Activated T-cell treated with anti-CD3 and anti-CD28 coated beads, Interleukin-2, amount 50 U/mL, for 24 hours (primary cell): ENCODE measurements at regions not wholly inside any gene's neighbourhood (a gene's known extent, or its start where the extent isn't known, plus 50 kb on each side); places are given as distances from the start of the nearest gene placed in this dataset.

ENCODE experiments used
- DNase-seq: peaks from one replicate; pipeline ENCODE4 v3.0.0-alpha.2; 2020
- H3K27ac Mint-ChIP-seq: 2 replicates; pipeline ENCODE4 v1.8.0; 2020; ENCODE audit warnings: mild to moderate bottlenecking, mixed read lengths
- H3K27me3 Mint-ChIP-seq: 2 replicates; pipeline ENCODE4 v1.8.0; 2020; ENCODE audit warnings: mixed read lengths
- H3K36me3 Mint-ChIP-seq: 2 replicates; pipeline ENCODE4 v1.8.0; 2020; ENCODE audit warnings: low read depth, mixed read lengths
- H3K4me1 Mint-ChIP-seq: 2 replicates; pipeline ENCODE4 v1.8.0; 2020; ENCODE audit warnings: low read depth, mixed read lengths
- H3K4me3 Mint-ChIP-seq: 2 replicates; pipeline ENCODE4 v1.8.0; 2020; ENCODE audit warnings: mild to moderate bottlenecking, moderate library complexity, mixed read lengths
- H3K9me3 Mint-ChIP-seq: 2 replicates; pipeline ENCODE4 v1.8.0; 2020; ENCODE audit warnings: mixed read lengths

DNA sequence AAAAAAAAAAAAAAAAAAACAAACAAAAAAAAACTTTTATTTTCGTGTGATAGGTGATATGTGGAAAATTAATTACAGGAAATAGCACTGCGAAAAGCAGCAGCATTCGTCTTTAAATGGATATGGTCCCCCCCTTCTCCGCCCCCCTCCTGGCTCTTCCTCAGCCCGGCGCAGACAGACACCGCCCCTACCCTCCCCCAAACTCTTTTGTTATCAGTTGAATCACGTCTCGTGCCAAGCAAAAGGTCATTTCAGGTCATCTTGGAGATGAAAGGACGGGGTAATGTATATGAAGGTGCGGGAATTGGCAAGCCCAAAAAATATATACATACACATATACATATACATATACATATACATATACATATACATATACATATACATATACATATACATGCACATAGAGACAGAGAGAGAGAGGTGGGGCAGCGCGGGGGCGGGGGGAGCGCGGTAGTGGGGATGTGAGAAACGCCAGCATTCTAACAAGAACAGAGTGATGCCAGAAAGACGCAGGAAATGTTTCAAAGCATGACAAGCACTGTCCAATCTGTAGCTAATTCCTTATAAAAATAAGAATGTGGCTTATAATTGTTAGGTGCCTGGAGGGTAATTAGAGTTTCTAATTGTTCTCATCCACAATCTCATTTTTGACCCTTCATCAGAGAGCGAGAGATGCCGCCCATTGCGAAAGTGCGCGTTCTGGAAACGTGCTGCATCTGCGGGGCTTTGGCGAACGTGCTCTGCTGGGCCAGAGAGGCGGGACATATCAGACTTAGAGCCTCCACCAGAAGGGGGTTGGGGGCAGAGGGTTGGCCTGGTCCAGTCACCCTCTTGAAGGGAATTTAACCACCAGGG, 214.5 kb upstream of the UBASH3B start:
- no peaks in the 10 kb centered on the region for H3K36me3 Mint-ChIP-seq
- peaks cover 9% of the 10 kb centered on the region for H3K4me1 Mint-ChIP-seq
- no peaks in the 10 kb centered on the region for H3K9me3 Mint-ChIP-seq
- H3K27me3 Mint-ChIP-seq = peaks cover 36% of the 10 kb centered on the region
- no peak overlapping the region for H3K4me3 Mint-ChIP-seq
- no peak for DNase-seq
- no peak overlapping the region for H3K27ac Mint-ChIP-seq

DNA sequence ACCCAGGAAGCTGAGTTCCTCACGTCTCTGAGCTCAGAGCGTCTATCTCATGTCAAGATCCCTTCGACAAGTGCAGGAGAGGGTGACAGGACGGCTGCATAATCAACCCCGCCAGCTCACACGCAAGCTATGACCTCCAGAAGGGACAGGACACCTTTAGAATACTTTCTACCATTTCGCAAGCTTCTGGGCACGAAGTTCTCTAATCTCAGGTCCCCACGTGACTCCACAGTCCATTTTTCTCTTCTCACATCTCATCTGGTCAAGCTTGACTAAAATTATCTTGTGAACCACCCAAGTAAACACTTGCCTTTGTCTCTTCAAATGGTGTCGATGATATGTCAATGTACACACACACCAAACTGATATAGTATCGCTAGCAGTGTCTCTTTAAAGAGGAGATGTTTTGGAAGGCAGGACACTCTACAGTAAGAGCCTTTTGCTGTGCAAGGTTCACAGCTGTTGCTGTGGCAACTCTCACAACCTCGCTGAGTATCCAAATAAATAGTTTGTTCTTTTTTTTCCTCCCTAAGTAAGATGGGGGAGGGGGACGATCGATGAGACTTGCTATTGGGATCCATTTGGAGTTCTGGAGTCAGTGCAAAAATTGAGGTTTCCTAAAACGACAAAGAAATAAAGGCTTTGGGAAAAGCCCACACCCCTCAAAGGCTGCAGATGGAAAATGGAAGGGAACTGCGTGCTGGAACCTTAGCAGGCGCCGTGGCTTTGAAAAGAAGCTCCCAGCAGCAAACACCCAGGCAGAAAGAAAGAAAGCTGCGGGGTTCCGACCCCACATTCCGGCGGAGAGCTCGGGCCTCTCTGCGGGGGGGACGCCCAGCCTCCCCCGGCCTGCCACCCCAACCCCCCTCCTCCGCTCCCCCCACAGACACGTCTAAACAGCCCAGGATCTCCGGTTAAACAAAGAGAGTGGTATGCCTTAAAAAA, 215.4 kb upstream of the UBASH3B start:
- Mint-ChIP-seq H3K4me3 (no peak overlapping the region), H3K27me3 (peaks cover 29% of the 10 kb centered on the region), H3K9me3 (no peaks in the 10 kb centered on the region), H3K27ac (no peak overlapping the region), H3K4me1 (peaks cover 9% of the 10 kb centered on the region), H3K36me3 (no peaks in the 10 kb centered on the region)
- DNase-seq = no peak

DNA sequence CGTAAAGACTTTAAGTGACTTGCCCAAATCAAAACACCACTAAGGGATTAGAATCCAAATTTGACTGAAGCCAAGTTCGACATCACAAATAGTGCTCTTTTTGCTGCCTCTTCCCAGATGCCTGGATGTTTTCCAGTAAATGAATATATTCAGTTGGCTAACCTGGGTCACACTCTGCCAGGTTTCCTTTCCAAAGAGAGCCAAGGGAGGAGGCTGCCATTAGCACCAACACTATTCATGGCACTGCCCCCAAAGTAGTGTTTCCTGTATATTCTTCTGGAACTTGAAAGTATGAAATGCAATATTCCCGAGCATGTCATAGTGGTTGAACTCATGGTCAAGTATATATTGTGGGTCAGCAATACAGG, 219.3 kb upstream of the UBASH3B start:
- Mint-ChIP-seq H3K36me3 (no peaks in the 10 kb centered on the region), H3K4me3 (no peak overlapping the region), H3K27me3 (peaks cover 29% of the 10 kb centered on the region), H3K27ac (no peak overlapping the region), H3K4me1 (peaks cover 9% of the 10 kb centered on the region), H3K9me3 (no peaks in the 10 kb centered on the region)
- DNase-seq = no peak

DNA sequence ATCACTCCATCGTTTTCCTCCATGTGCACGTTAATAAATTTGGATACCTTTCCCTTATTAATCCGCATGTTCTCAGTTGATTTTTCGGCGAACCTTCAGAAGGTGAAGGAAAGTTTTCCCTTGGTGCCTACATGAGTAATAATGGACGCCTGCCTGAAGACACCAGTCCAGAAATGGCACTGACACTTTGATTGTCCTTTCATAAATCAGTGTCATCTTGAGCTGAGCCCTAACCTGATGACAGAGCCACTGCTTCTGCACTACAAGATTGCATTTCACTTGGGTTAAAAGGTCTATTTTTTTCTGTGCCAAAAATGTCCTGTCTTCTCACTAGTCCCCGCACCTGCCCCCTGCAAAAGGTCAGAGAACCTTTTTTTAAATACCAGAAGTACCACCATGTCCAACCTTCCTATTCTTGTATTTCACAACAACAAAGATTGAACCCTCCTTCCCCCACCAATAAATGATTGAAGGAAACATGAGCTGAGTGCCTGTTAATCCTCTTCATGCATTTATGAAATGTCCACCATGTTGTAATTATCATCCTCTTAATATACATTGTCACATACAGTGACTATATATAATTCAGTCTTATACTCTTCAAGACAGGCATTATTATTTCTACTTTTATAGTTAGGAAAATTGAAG, 219.9 kb upstream of the UBASH3B start:
- Mint-ChIP-seq H3K4me1 (peaks cover 7% of the 10 kb centered on the region), H3K36me3 (no peaks in the 10 kb centered on the region), H3K4me3 (no peak overlapping the region), H3K27ac (no peak overlapping the region), H3K9me3 (no peaks in the 10 kb centered on the region), H3K27me3 (peaks cover 26% of the 10 kb centered on the region)
- DNase-seq = no peak

DNA sequence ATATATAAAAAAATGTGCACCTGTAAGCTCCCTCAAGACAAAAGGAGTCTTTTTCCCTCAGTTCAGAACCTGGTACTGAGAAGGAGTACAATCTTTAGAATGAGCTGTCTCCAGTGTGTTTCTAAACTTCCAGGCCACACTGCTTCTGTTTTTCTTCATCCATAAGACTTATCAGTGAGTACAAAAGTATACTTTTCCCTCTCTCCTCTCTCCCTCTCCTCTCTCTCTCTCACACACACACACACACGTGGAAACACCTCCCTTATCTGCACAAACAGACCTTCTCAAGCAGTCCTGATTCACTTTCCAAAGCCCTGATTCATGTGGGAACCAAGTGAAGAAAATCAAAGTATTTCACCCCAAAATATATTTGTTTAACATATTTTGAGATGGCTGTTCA, 220.7 kb upstream of the UBASH3B start:
- no peaks in the 10 kb centered on the region for H3K36me3 Mint-ChIP-seq
- no peaks in the 10 kb centered on the region for H3K4me1 Mint-ChIP-seq
- no peak for DNase-seq
- H3K4me3 Mint-ChIP-seq = no peak overlapping the region
- H3K27me3 Mint-ChIP-seq = peaks cover 18% of the 10 kb centered on the region
- H3K27ac Mint-ChIP-seq = no peak overlapping the region
- H3K9me3 Mint-ChIP-seq = no peaks in the 10 kb centered on the region

DNA sequence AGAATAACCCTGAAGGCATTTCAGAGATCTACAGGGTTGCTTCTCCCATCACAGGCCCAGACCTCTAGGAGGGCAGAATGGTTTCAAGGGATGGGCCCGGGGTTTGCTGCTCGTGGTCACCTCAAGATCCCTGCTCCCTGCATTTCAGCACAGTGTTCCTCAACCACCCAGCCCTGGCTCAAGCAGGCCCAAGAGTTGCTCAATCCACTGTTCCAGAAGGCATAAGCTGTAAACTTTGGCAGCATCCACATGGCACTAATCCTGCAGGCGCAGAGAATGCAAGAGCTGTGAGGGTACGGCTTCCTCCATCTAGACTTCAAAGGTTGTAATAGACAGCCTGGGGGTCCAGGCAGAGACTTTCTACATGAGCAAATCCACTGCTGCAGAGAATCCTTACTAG, 225.0 kb upstream of the UBASH3B start:
- DNase-seq = no peak
- no peak overlapping the region for H3K4me3 Mint-ChIP-seq
- H3K9me3 Mint-ChIP-seq = no peaks in the 10 kb centered on the region
- no peaks in the 10 kb centered on the region for H3K36me3 Mint-ChIP-seq
- H3K27me3 Mint-ChIP-seq = no peaks in the 10 kb centered on the region
- H3K4me1 Mint-ChIP-seq = no peaks in the 10 kb centered on the region
- H3K27ac Mint-ChIP-seq = no peak overlapping the region

DNA sequence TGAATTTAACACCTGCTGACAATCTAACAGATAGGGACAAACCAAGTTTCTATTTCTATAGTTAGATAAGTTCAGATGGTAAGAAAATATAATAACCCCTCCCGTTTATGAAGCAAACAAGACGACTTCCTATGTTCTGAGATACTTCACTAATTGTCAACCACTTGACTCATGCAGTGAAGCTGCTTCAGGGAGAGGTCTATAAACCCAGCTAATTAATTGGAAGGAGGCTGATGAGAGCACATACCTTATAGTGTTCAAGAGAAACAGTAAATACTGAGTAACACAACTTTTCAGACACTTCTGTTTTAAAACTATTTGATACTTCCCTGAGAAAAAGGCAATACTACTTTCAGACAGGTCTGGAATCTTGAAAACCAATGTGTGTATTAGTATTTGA, 229.4 kb upstream of the UBASH3B start:
- H3K27ac Mint-ChIP-seq = no peak overlapping the region
- DNase-seq = no peak
- peaks cover 3% of the 10 kb centered on the region for H3K27me3 Mint-ChIP-seq
- H3K36me3 Mint-ChIP-seq = no peaks in the 10 kb centered on the region
- no peak overlapping the region for H3K4me3 Mint-ChIP-seq
- no peaks in the 10 kb centered on the region for H3K4me1 Mint-ChIP-seq
- no peaks in the 10 kb centered on the region for H3K9me3 Mint-ChIP-seq

DNA sequence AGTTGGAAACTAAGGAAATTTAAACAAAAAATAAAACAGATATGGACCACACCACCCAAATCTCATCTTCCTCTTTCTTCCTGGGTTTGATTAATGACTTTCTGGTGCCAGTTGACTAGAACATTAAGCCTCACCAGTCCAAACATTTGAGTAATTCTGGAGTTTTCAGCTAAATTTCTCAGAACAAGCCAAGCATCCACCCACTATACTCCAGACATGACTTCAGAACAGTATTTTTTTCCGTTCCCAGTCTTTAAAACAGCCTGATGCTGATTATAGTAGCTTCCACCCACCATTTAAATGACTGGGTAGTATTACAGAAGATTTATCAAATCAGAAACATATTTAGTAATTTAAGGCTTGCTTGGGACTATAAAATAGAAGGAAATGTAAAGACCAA, 230.9 kb upstream of the UBASH3B start:
- no peak for DNase-seq
- Mint-ChIP-seq H3K4me3 (no peak overlapping the region), H3K27ac (no peak overlapping the region)

DNA sequence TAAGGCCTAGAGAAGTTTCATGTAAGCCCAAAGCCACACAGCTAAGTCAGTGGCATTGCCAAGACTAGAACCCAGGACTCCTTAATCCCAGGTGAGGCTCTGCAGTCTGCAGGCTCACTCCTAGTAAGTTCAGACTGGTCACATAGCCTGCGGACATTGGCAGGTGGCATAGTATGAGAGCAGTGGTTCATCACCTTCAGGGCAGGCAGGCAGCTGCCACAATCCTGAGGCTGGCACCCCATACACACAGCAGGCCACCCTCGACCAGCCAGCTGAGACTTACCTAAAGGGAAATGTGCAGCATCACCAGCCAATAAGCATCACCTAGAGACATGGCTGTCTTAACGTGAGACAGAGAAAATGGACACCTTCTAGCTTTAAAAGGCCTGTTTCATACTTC, 231.6 kb upstream of the UBASH3B start:
- no peak for DNase-seq

More for the DNA sequence above, 230.9 kb upstream of the UBASH3B start:
- H3K27me3 Mint-ChIP-seq = peaks cover 3% of the 10 kb centered on the region
- H3K9me3 Mint-ChIP-seq = no peaks in the 10 kb centered on the region
- no peaks in the 10 kb centered on the region for H3K36me3 Mint-ChIP-seq
- H3K4me1 Mint-ChIP-seq = no peaks in the 10 kb centered on the region

DNA sequence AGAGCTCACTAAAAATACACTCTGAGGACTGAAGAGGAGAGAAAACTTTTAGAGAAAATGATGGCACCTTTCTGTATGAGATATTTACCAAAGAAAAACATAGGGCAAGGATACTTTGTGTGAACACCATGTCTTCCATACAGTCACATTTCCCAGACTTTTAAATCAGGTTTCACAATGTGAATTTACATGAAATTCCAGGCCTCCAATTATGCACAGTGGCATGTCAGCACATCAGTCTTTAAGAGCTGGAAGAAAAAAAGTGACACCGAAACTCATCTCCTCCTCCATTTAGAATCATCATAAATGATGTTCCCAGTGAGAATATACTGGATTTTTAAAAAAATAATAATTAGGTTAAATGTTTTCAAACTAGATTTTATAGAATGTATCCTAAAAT, 232.2 kb upstream of the UBASH3B start:
- Mint-ChIP-seq H3K27me3 (peaks cover 3% of the 10 kb centered on the region), H3K36me3 (no peaks in the 10 kb centered on the region), H3K27ac (no peak overlapping the region), H3K4me3 (no peak overlapping the region), H3K4me1 (no peaks in the 10 kb centered on the region), H3K9me3 (no peaks in the 10 kb centered on the region)
- DNase-seq = no peak

More for the DNA sequence above, 231.6 kb upstream of the UBASH3B start:
- H3K9me3 Mint-ChIP-seq = no peaks in the 10 kb centered on the region
- peaks cover 3% of the 10 kb centered on the region for H3K27me3 Mint-ChIP-seq
- H3K4me3 Mint-ChIP-seq = no peak overlapping the region
- no peaks in the 10 kb centered on the region for H3K36me3 Mint-ChIP-seq
- no peaks in the 10 kb centered on the region for H3K4me1 Mint-ChIP-seq
- no peak overlapping the region for H3K27ac Mint-ChIP-seq

DNA sequence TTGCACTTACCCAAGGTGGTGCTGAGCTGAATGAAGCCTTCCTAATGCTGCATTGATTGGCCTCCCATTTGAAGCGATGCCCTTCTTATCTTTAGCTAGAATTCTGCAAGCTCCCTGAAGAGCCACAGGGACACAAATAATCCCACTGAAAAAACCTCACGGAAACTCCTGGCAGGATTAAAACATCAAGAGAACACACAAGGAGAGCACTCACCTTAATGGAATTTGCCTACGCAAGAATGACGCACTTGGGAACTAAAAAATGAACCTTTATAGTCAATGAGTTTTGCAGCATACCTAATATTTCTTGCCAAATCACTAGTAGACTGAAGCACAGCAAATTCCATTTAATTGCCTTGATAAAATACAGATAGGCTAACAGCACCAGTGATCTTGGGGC, 232.8 kb upstream of the UBASH3B start:
- Mint-ChIP-seq H3K9me3 (peaks cover 3% of the 10 kb centered on the region), H3K27me3 (peaks cover 7% of the 10 kb centered on the region), H3K27ac (no peak overlapping the region), H3K4me1 (no peaks in the 10 kb centered on the region), H3K4me3 (no peak overlapping the region), H3K36me3 (no peaks in the 10 kb centered on the region)
- no peak for DNase-seq

DNA sequence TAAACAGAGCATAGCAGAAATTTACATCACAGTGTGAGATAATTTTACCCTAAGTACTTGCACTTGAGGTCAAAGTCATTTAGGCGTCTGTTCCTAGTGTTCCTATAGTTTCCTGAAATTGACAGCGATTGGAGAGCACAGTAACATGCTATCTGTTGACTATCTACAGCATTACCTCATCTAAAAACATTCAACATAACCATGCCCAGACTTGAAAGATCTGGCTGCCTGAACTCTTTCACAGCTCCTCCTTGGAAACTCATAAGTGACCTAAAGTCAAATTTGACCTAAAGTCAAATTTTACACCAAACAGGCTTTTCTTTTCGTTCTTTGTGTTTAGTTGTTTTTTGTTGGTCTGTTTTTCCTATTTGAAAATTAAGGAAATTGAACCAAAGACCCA, 233.8 kb upstream of the UBASH3B start:
- Mint-ChIP-seq H3K4me3 (no peak overlapping the region), H3K27me3 (peaks cover 7% of the 10 kb centered on the region)

DNA sequence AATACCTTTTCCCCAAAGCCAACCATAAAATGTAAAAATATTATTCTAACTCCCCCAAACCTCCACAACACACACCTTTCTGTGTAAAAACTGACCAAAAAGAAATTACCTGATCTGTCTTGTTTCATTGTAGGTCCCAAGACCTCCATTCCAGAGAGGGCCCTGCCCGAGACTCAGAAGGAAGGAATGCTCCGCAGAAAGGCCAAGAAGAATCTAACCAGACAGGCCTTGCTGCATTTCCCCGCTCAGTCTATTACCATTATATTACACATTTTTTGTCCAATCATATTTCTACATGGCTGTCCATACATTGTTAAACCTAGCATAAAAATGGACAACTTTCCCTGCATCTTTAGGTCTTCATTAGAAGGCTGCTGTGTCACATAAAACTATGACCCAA, 237.5 kb upstream of the UBASH3B start:
- no peaks in the 10 kb centered on the region for H3K36me3 Mint-ChIP-seq
- H3K27me3 Mint-ChIP-seq = peaks cover 7% of the 10 kb centered on the region
- H3K4me1 Mint-ChIP-seq = no peaks in the 10 kb centered on the region
- no peak overlapping the region for H3K27ac Mint-ChIP-seq
- H3K9me3 Mint-ChIP-seq = peaks cover 16% of the 10 kb centered on the region
- DNase-seq = no peak
- H3K4me3 Mint-ChIP-seq = no peak overlapping the region

More for the DNA sequence above, 233.8 kb upstream of the UBASH3B start:
- Mint-ChIP-seq H3K4me1 (no peaks in the 10 kb centered on the region), H3K9me3 (peaks cover 3% of the 10 kb centered on the region), H3K36me3 (no peaks in the 10 kb centered on the region), H3K27ac (no peak overlapping the region)
- DNase-seq = no peak

DNA sequence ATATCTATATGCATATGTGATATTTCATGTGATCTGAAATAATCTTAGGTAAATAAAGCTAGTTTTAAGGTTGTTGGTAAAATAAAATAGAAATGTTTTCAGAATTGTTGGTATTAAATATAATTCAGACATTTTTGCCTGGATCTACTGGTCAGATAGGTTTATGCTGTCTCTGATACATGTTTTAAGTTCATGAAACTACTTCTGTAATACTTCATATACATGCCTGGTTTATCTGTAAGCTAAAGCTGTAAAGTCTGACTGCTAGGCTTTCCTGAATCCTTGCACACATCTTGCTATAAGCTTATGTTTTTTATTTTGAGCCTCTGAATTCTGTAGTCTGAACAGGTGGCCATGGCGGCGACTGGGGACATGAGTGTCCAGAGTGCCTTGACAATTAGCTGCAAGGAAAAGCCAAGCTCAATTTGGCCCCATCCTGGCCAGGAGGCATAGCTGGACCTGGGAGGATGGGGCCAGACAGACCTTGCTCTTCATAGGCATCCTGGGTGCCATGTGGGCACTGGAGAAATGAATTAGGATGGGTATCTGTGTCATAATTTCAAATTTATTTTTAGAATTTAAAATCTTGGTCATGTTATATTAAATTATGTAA, 241.0 kb upstream of the UBASH3B start:
- no peaks in the 10 kb centered on the region for H3K36me3 Mint-ChIP-seq
- H3K27ac Mint-ChIP-seq = no peak overlapping the region
- DNase-seq = no peak
- no peak overlapping the region for H3K4me3 Mint-ChIP-seq
- H3K4me1 Mint-ChIP-seq = no peaks in the 10 kb centered on the region
- H3K27me3 Mint-ChIP-seq = peaks cover 4% of the 10 kb centered on the region
- peaks cover 16% of the 10 kb centered on the region for H3K9me3 Mint-ChIP-seq
